Liver (tissue), 3 donors: ENCODE measurements at regions not wholly inside any gene's neighbourhood (a gene's known extent, or its start where the extent isn't known, plus 50 kb on each side); places are given as distances from the start of the nearest gene placed in this dataset.

Experiments used
- ATF3 ChIP-seq: IDR thresholded peaks from 2 replicates; pipeline ENCODE4 v1.6.1; 2016; ENCODE audit warnings: antibody characterized with exemption
- CTCF ChIP-seq: fragments of 150-350 bp; IDR thresholded peaks from 2 replicates; pipeline ENCODE4 v1.5.1; 2017; ENCODE audit warnings: improper control_type of control experiment, low read depth, low read length; ENCODE audit not compliant: missing input control
- EGR1 ChIP-seq, 2 donors: IDR thresholded peaks; 2 replicates each; pipeline ENCODE4 v1.6.1; 2016 to 2018; ENCODE audit warnings: antibody characterized with exemption in 2 of 2, low read depth in 2 of 2
- FOXA1 ChIP-seq: IDR thresholded peaks from 2 replicates; pipeline ENCODE4 v1.6.1; 2016; ENCODE audit warnings: antibody characterized with exemption
- GABPA ChIP-seq, 2 donors: IDR thresholded peaks in 1 of 2; conservative IDR thresholded peaks in 1 of 2; 2 replicates each; pipeline ENCODE4 v1.6.1; 2016; ENCODE audit warnings: antibody characterized with exemption in 2 of 2, mild to moderate bottlenecking in 1 of 2, moderate library complexity in 1 of 2
- HNF4A ChIP-seq, 2 donors: conservative IDR thresholded peaks; 2 replicates each; pipeline ENCODE4 v1.6.1; 2016; ENCODE audit warnings: antibody characterized with exemption in 2 of 2, mild to moderate bottlenecking in 2 of 2
- JUND ChIP-seq, 2 donors: IDR thresholded peaks; 2 replicates each; pipeline ENCODE4 v1.6.1; 2016; ENCODE audit warnings: antibody characterized with exemption in 2 of 2
- MAX ChIP-seq: IDR thresholded peaks from 2 replicates; pipeline ENCODE4 v1.6.1; 2016; ENCODE audit warnings: antibody characterized with exemption
- REST ChIP-seq: IDR thresholded peaks from 2 replicates; pipeline ENCODE4 v1.6.1; 2016; ENCODE audit warnings: antibody characterized with exemption, mild to moderate bottlenecking
- RXRA ChIP-seq, 2 donors: IDR thresholded peaks; 2 replicates each; pipeline ENCODE4 v1.6.1; 2017 to 2018; ENCODE audit warnings: antibody characterized with exemption in 2 of 2, mild to moderate bottlenecking in 1 of 2
- SP1 ChIP-seq: IDR thresholded peaks from 2 replicates; pipeline ENCODE4 v1.6.1; 2018; ENCODE audit warnings: antibody characterized with exemption, mild to moderate bottlenecking
- TAF1 ChIP-seq: conservative IDR thresholded peaks from 2 replicates; pipeline ENCODE4 v1.6.1; 2016; ENCODE audit warnings: antibody characterized with exemption, mild to moderate bottlenecking
- ZBTB33 ChIP-seq: IDR thresholded peaks from 2 replicates; pipeline ENCODE4 v1.6.1; 2016; ENCODE audit warnings: antibody characterized with exemption
- donor health status: healthy.
- donor health status: healthy.

GRCh38 chr18:10093445-10093844, 179.6 kb downstream of the VAPA start:
- TF ChIP-seq REST (no peak), SP1 (no peak), HNF4A (conservative IDR thresholded peaks at IDR 0.05) (no peak), CTCF (no peak), ATF3 (no peak), FOXA1 (no peak), ZBTB33 (no peak), EGR1 (IDR thresholded peaks at IDR 0.05; ENCODE audit: low read depth in 2 of 2) (no peak), JUND (IDR thresholded peaks at IDR 0.05) (no peak), TAF1 (no peak), RXRA (IDR thresholded peaks at IDR 0.05) (no peak), MAX (no peak), GABPA (IDR thresholded peaks at IDR 0.05 in 1 of 2, conservative IDR thresholded peaks at IDR 0.05 in 1 of 2) (no peak)
